PFSK-1 (cell line): ENCODE measurements at regions not wholly inside any gene's neighbourhood (a gene's known extent, or its start where the extent isn't known, plus 50 kb on each side); places are given as distances from the start of the nearest gene placed in this dataset.

Experiments
- FOXP2 ChIP-seq: optimal IDR thresholded peaks from 2 replicates; pipeline ENCODE3; 2011; ENCODE audit warnings: borderline replicate concordance, control low read depth, inconsistent platforms; ENCODE audit not compliant: insufficient read depth; ENCODE audit errors: extremely low read length, extremely low read depth
- POLR2AphosphoS5 ChIP-seq: IDR thresholded peaks from 2 replicates; pipeline ENCODE4 v1.6.1; 2012; ENCODE audit warnings: low read depth, mild to moderate bottlenecking, control low read depth, low read length, moderate library complexity
- REST ChIP-seq, 2 experiments: IDR thresholded peaks; 2 replicates each; pipeline versions ENCODE4 v1.6.1 to v1.8.0; 2011 to 2012; ENCODE audit warnings: low read depth in 2 of 2, low read length in 2 of 2, control low read depth in 1 of 2, inconsistent platforms in 1 of 2, mild to moderate bottlenecking in 1 of 2, moderate library complexity in 1 of 2; ENCODE audit not compliant: insufficient read depth in 1 of 2
- SIN3A ChIP-seq: IDR thresholded peaks from 2 replicates; pipeline ENCODE4 v1.6.1; 2012; ENCODE audit warnings: mild to moderate bottlenecking, low read length, moderate library complexity, borderline replicate concordance; ENCODE audit not compliant: insufficient read depth
- TAF1 ChIP-seq: IDR thresholded peaks from 2 replicates; pipeline ENCODE4 v1.6.1; 2012; ENCODE audit warnings: low read length, control low read depth, borderline replicate concordance; ENCODE audit not compliant: insufficient read depth

DNA sequence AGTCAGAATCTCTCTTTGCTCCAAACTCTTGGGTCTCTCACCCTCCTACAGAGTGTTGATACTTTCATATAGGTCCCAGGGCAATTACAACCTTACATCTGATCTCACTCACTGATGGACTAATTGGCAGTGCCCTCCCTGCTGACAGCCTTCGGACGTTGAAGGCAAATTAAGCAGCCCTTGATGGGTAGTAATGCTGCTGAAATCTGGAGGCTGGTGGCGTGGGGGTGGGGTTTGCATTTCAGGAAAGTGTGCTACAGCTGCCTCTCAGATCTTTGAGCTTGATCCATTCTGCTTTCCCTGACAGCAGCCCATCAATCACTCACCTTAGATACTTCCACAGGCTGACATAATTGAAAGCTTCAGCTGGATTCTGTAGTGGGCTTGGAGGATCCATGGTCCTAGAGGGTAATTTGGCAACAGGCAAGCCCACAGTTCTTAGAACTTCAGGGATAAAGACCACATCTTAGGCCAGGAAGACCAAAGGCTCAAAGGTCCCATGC, 349.1 kb upstream of the PODXL start:
- TF ChIP-seq SIN3A, result no peak
- no peak for TF ChIP-seq REST (IDR thresholded peaks at IDR 0.05; ENCODE audit: insufficient read depth in 1 of 2, low read depth in 2 of 2, low read length in 2 of 2)
- TF ChIP-seq TAF1, result no peak
- TF ChIP-seq POLR2AphosphoS5, result no peak
- no peak for TF ChIP-seq FOXP2

GRCh38 chr7:131904760-131905327, 348.4 kb upstream of the PODXL start:
- no peak for TF ChIP-seq SIN3A
- TF ChIP-seq REST (IDR thresholded peaks at IDR 0.05; ENCODE audit: insufficient read depth in 1 of 2, low read depth in 2 of 2, low read length in 2 of 2), result no peak
- no peak for TF ChIP-seq POLR2AphosphoS5
- TF ChIP-seq TAF1, result no peak
- no peak for TF ChIP-seq FOXP2

- TF ChIP-seq SIN3A (no peak), POLR2AphosphoS5 (no peak), FOXP2 (no peak), TAF1 (no peak), REST (IDR thresholded peaks at IDR 0.05; ENCODE audit: insufficient read depth in 1 of 2, low read depth in 2 of 2, low read length in 2 of 2) (no peak)
Measured at GRCh38 chr7:131903315-131903714, 346.9 kb upstream of the PODXL start.

DNA sequence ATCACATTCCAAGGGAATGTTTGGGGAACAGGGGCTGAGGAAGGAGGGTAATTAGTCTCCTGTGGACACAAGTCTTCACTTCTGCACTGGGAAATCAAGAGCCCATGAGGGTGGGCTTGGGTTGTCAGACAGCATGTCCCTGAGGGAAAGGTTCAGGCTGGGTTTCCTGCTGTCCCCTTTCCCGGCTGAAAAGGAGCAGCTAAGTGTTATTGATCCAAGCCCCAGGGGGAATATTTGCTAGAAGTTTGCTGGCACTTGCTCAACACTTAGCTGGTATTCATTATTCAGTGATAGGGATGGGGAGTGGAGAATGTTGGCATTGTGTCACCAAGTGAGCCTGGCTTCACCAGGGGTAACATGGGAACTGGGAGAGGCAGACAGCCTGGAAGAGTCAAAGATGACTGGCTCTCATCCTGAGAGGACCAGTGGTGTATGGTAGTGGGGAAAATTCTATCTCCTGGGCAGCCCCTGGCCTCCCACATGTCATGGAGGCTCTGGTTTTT, 344.4 kb upstream of the PODXL start:
- no peak for TF ChIP-seq SIN3A
- TF ChIP-seq TAF1, result no peak
- TF ChIP-seq POLR2AphosphoS5, result no peak
- TF ChIP-seq REST (IDR thresholded peaks at IDR 0.05; ENCODE audit: insufficient read depth in 1 of 2, low read depth in 2 of 2, low read length in 2 of 2), result no peak
- TF ChIP-seq FOXP2, result no peak
